ENCODE measurements at regions not wholly inside any gene's neighbourhood (a gene's known extent, or its start where the extent isn't known, plus 50 kb on each side); places are given as distances from the start of the nearest gene placed in this dataset.

- H3K27ac ChIP-seq = no peak overlapping the region
- no peak for TF ChIP-seq ZFX (IDR thresholded peaks at IDR 0.05; ENCODE audit: borderline replicate concordance)
- TF ChIP-seq CTCF (IDR thresholded peaks at IDR 0.05) = no peak
Measured at GRCh38 chr7:130874071-130874915, 140.3 kb upstream of the KLF14 start.

GRCh38 chr7:130875265-130875741, 141.3 kb upstream of the KLF14 start:
- TF ChIP-seq CTCF (IDR thresholded peaks at IDR 0.05) = peak; percentile 97
- TF ChIP-seq ZFX (IDR thresholded peaks at IDR 0.05; ENCODE audit: borderline replicate concordance) = no peak
- no peak overlapping the region for H3K27ac ChIP-seq

GRCh38 chr7:130875901-130876300, 141.9 kb upstream of the KLF14 start:
- H3K27ac ChIP-seq = no peak overlapping the region

GRCh38 chr7:130877236-130877990, 143.4 kb upstream of the KLF14 start:
- TF ChIP-seq ZFX (IDR thresholded peaks at IDR 0.05; ENCODE audit: borderline replicate concordance) (no peak), CTCF (IDR thresholded peaks at IDR 0.05) (no peak)

More at GRCh38 chr7:130875901-130876300, 141.9 kb upstream of the KLF14 start:
- no peak for TF ChIP-seq CTCF (IDR thresholded peaks at IDR 0.05)
- no peak for TF ChIP-seq ZFX (IDR thresholded peaks at IDR 0.05; ENCODE audit: borderline replicate concordance)

GRCh38 chr7:130877991-130878305, 143.9 kb upstream of the KLF14 start:
- H3K27ac ChIP-seq = no peak overlapping the region
- TF ChIP-seq ZFX (IDR thresholded peaks at IDR 0.05; ENCODE audit: borderline replicate concordance) = no peak
- TF ChIP-seq CTCF (IDR thresholded peaks at IDR 0.05) = no peak

More at GRCh38 chr7:130877236-130877990, 143.4 kb upstream of the KLF14 start:
- H3K27ac ChIP-seq = no peak overlapping the region

GRCh38 chr7:130878785-130879184, 144.8 kb upstream of the KLF14 start:
- no peak overlapping the region for H3K27ac ChIP-seq
- TF ChIP-seq ZFX (IDR thresholded peaks at IDR 0.05; ENCODE audit: borderline replicate concordance) (no peak), CTCF (IDR thresholded peaks at IDR 0.05) (no peak)

GRCh38 chr7:130879191-130879590, 145.2 kb upstream of the KLF14 start:
- no peak overlapping the region for H3K27ac ChIP-seq
- TF ChIP-seq ZFX (IDR thresholded peaks at IDR 0.05; ENCODE audit: borderline replicate concordance) (no peak), CTCF (IDR thresholded peaks at IDR 0.05) (no peak)

Measured in 22Rv1 (cell line).